ENCODE measurements at regions not wholly inside any gene's neighbourhood (a gene's known extent, or its start where the extent isn't known, plus 50 kb on each side); places are given as distances from the start of the nearest gene placed in this dataset.

DNA sequence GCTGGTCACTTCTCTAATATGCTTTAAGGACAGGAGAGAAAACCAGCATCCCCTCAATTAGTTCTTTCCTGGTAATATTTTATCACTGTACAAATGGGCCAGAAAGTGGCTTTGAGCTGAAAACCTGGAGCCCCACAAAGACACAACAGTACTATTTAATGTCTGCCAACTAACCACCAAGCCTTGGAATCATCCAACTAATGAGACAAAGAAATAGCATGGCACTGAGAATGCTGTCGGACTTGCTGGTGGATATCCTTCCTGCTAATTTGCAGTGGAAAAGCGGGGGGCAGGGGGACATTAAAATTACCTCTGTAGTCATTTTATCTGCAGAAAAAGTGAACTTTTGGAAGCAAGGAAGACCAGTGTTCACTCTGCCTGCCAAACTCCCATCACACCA, 288.5 kb downstream of the KBTBD8 start:
- no peak for TF ChIP-seq TAF1 (IDR thresholded peaks at IDR 0.05; ENCODE audit: borderline replicate concordance, insufficient read depth, low read length)
- TF ChIP-seq POLR2AphosphoS5 (IDR thresholded peaks at IDR 0.05; ENCODE audit: low read depth, low read length) = no peak
- TF ChIP-seq SIN3A (IDR thresholded peaks at IDR 0.05; ENCODE audit: borderline replicate concordance, insufficient read depth, low read length) = no peak
